ENCODE measurements at regions not wholly inside any gene's neighbourhood (a gene's known extent, or its start where the extent isn't known, plus 50 kb on each side); places are given as distances from the start of the nearest gene placed in this dataset.

DNA sequence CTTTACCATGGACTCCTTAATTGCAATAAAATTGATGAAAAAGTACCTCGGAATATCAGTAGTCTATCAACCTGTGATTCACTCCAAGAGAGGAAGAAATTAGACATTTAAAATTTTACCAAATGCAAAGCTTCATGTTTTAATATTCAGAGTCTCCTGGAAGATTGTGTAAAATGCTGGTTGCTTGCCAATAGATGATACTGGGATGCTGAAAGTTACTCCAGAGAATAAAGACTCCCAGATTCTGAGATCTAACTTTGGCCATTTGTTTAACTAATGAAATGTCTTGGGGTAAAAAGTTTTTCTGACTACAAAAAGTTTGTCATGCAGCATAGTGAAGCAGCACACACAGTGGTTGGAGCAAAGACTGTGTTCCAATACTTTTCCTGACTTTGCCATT lies 176.7 kb upstream of the RSPO3 start:
- no peak overlapping the region for H3K27ac Mint-ChIP-seq
- no peaks in the 10 kb centered on the region for H3K4me1 Mint-ChIP-seq
- Histone ChIP-seq H4K8ac (replicated peaks; ENCODE audit: insufficient read length, low read depth, low read length) (no peak overlapping the region), H3K9me3 (ENCODE audit: control insufficient read depth, low read depth, low read length) (no peaks in the 10 kb centered on the region), H4K91ac (ENCODE audit: insufficient read length, low read depth, low read length) (no peak overlapping the region), H3K4ac (ENCODE audit: low read depth, low read length) (no peak overlapping the region), H4K5ac (ENCODE audit: insufficient read length, low read depth, low read length) (no peak overlapping the region), H3K79me2 (ENCODE audit: insufficient read depth, low read length) (no peaks in the 10 kb centered on the region), H3K18ac (ENCODE audit: insufficient read length, low read depth, low read length) (no peak overlapping the region), H2BK5ac (ENCODE audit: insufficient read length, low read length) (no peak overlapping the region), H3K27ac (ENCODE audit: insufficient read length, low read depth, low read length) (no peak overlapping the region), H3K23me2 (ENCODE audit: insufficient read length, low read depth, low read length, poor library complexity, severe bottlenecking) (no peaks in the 10 kb centered on the region), H2BK15ac (ENCODE audit: low read depth, low read length) (no peak overlapping the region), H3K9ac (ENCODE audit: extremely low read depth, insufficient read length, low read length) (no peak overlapping the region), H3K14ac (ENCODE audit: insufficient read depth, low read length) (no peak overlapping the region), H2BK120ac (ENCODE audit: low read depth, low read length, poor library complexity, severe bottlenecking) (no peak overlapping the region), H2AFZ (ENCODE audit: low read length) (no peak overlapping the region), H2AK5ac (ENCODE audit: insufficient read length, low read length) (no peak overlapping the region), H3K4me2 (ENCODE audit: insufficient read depth, insufficient read length, low read length) (no peak overlapping the region), H3K79me1 (ENCODE audit: insufficient read depth, low read depth, low read length, poor library complexity, severe bottlenecking) (no peaks in the 10 kb centered on the region), H4K20me1 (ENCODE audit: control insufficient read depth, insufficient read depth, insufficient read length) (no peaks in the 10 kb centered on the region), H2BK12ac (ENCODE audit: insufficient read length, low read depth, low read length) (no peak overlapping the region), H3K56ac (ENCODE audit: insufficient read length, low read depth, low read length) (no peak overlapping the region), H3K4me1 (ENCODE audit: insufficient read depth, low read length) (no peaks in the 10 kb centered on the region), H3K23ac (ENCODE audit: insufficient read length, low read depth, low read length) (no peak overlapping the region), H2BK20ac (ENCODE audit: low read depth, low read length, poor library complexity, severe bottlenecking) (no peak overlapping the region), H3T11ph (ENCODE audit: low read length) (no peak overlapping the region), H3K27me3 (ENCODE audit: insufficient read depth, low read length) (no peaks in the 10 kb centered on the region)
- H3K4me3 Mint-ChIP-seq: no peak overlapping the region
- no peaks in the 10 kb centered on the region; the same call in none of the 2 replicates for H3K27me3 Mint-ChIP-seq (ENCODE audit: low read depth)
- H3K9me3 Mint-ChIP-seq: no peaks in the 10 kb centered on the region
- WGBS (ENCODE audit: extremely low coverage, insufficient read length, low lambda C conversion rate): no CpG with 5 or more reads among the region's 1 CpG
- TF ChIP-seq, protein P1, sequence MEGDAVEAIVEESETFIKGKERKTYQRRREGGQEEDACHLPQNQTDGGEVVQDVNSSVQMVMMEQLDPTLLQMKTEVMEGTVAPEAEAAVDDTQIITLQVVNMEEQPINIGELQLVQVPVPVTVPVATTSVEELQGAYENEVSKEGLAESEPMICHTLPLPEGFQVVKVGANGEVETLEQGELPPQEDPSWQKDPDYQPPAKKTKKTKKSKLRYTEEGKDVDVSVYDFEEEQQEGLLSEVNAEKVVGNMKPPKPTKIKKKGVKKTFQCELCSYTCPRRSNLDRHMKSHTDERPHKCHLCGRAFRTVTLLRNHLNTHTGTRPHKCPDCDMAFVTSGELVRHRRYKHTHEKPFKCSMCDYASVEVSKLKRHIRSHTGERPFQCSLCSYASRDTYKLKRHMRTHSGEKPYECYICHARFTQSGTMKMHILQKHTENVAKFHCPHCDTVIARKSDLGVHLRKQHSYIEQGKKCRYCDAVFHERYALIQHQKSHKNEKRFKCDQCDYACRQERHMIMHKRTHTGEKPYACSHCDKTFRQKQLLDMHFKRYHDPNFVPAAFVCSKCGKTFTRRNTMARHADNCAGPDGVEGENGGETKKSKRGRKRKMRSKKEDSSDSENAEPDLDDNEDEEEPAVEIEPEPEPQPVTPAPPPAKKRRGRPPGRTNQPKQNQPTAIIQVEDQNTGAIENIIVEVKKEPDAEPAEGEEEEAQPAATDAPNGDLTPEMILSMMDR (conservative IDR thresholded peaks at IDR 0.05): no peak
- DNase-seq: no peak
- H3K36me3 Mint-ChIP-seq (ENCODE audit: insufficient read depth in 1 of 3, low read depth in 3 of 3): no peaks in the 10 kb centered on the region

Data from H9 (cell line).